PC-3 (cell line): ENCODE measurements at regions not wholly inside any gene's neighbourhood (a gene's known extent, or its start where the extent isn't known, plus 50 kb on each side); places are given as distances from the start of the nearest gene placed in this dataset.

Experiments used
- ATAC-seq: fragments of 200-7000 bp; cut with Tn5 transposase; 2 replicates; pipeline ENCODE4 v1.9.1; 2020; ENCODE audit warnings: mild to moderate bottlenecking, moderate library complexity
- BruUV-seq: library from RNA; stranded (reverse); fragments of 400-500 nt; replicated peaks from 2 replicates; lab custom pipeline; 2021; lab: Mats Ljungman, UMichigan
- CTCF ChIA-PET: fragments of 300-600 bp; sonication (Branson Sonifier 250); formaldehyde crosslinking; loops from one replicate; lab custom pipeline; 2022; ENCODE audit warnings: antibody characterized with exemption; lab: Charles Lee
- POLR2A ChIA-PET: fragments of 300-600 bp; sonication (Branson Sonifier 250); formaldehyde crosslinking; loops from one replicate; lab custom pipeline; 2022; ENCODE audit warnings: antibody characterized with exemption; ENCODE audit not compliant: unreplicated experiment; lab: Charles Lee
- DNase-seq: peaks from one replicate; pipeline ENCODE4 v3.0.0-alpha.2; 2015
- H2AFZ ChIP-seq: fragments of 300-600 bp; sonication (generic); 2 replicates; pipeline ENCODE4 v1.6.0; 2016; ENCODE audit warnings: antibody characterized with exemption, low read length
- H3F3A ChIP-seq: fragments of 300-600 bp; sonication (generic); one replicate; pipeline ENCODE4 v1.6.0; 2017; ENCODE audit warnings: antibody characterized with exemption, low read length, control low read depth, mild to moderate bottlenecking; ENCODE audit not compliant: unreplicated experiment
- H3K27ac ChIP-seq: fragments of 300-600 bp; sonication (generic); 2 replicates; pipeline ENCODE4 v1.5.1; 2016; ENCODE audit warnings: mild to moderate bottlenecking, low read length
- H3K27me3 ChIP-seq: fragments of 300-600 bp; sonication (generic); 2 replicates; pipeline ENCODE4 v1.6.1; 2016; ENCODE audit warnings: low read length, mixed read lengths
- H3K36me3 ChIP-seq: fragments of 300-600 bp; sonication (generic); 2 replicates; pipeline ENCODE4 v1.6.1; 2016; ENCODE audit warnings: low read depth, mixed run types, low read length, mixed read lengths
- H3K4me1 ChIP-seq: fragments of 300-600 bp; sonication (generic); 2 replicates; pipeline ENCODE4 v1.5.1; 2016; ENCODE audit warnings: low read length; ENCODE audit not compliant: insufficient read depth
- H3K4me2 ChIP-seq: fragments of 300-600 bp; sonication (generic); 2 replicates; pipeline ENCODE4 v1.6.0; 2016; ENCODE audit warnings: low read length
- H3K4me3 ChIP-seq: fragments of 300-600 bp; sonication (generic); 2 replicates; pipeline ENCODE4 v1.5.1; 2016; ENCODE audit warnings: mild to moderate bottlenecking, low read length, mixed read lengths
- H3K79me2 ChIP-seq: fragments of 300-600 bp; sonication (generic); 2 replicates; pipeline ENCODE4 v1.6.1; 2017; ENCODE audit warnings: low read length, mixed read lengths
- H3K9ac ChIP-seq: fragments of 300-600 bp; sonication (generic); 2 replicates; pipeline ENCODE4 v1.6.0; 2016; ENCODE audit warnings: mild to moderate bottlenecking, low read length
- H3K9me2 ChIP-seq: fragments of 300-600 bp; sonication (generic); replicated peaks from 2 replicates; pipeline ENCODE4 v1.6.1; 2016; ENCODE audit warnings: mixed run types, low read length, mixed read lengths
- H3K9me3 ChIP-seq: fragments of 300-600 bp; sonication (generic); 2 replicates; pipeline ENCODE4 v1.6.1; 2016; ENCODE audit warnings: low read length, mixed read lengths
- H4K20me1 ChIP-seq: fragments of 300-600 bp; sonication (generic); 2 replicates; pipeline ENCODE4 v1.6.1; 2016; ENCODE audit warnings: low read length, mixed read lengths
- CTCF ChIP-seq: fragments of 300-600 bp; sonication (generic); conservative IDR thresholded peaks from 2 replicates; pipeline ENCODE4 v1.5.1; 2017; ENCODE audit warnings: antibody characterized with exemption, low read depth, mild to moderate bottlenecking, low read length
- EZH2 ChIP-seq: fragments of 300-600 bp; sonication (generic); IDR thresholded peaks from one replicate; pipeline ENCODE4 v1.6.1; 2017; ENCODE audit warnings: antibody characterized with exemption, mild to moderate bottlenecking, low read length; ENCODE audit not compliant: unreplicated experiment
- EZH2phosphoT487 ChIP-seq: fragments of 300-600 bp; sonication (generic); IDR thresholded peaks from 2 replicates; pipeline ENCODE4 v1.6.1; 2018; ENCODE audit warnings: mild to moderate bottlenecking, antibody characterized with exemption, low read length, borderline replicate concordance
- intact Hi-C: fragments of 100-400 bp; cut with micrococcal nuclease; formaldehyde crosslinking; loops from 2 replicates; pipeline ENCODE4 v1.9.0; 2023

GRCh38 chr9:90064971-90065370 is 460.2 kb downstream of the GADD45G start:
- no TSS peak for BruUV-seq
- Histone ChIP-seq H3K9me2 (no peaks in the 10 kb centered on the region), H3K9ac (no peak overlapping the region), H2AFZ (no peak overlapping the region), H3K4me1 (no peaks in the 10 kb centered on the region), H3K4me3 (no peak overlapping the region), H3K27ac (no peak overlapping the region), H3K4me2 (no peak overlapping the region), H3K27me3 (no peaks in the 10 kb centered on the region), H3F3A (no peaks in the 10 kb centered on the region), H4K20me1 (no peaks in the 10 kb centered on the region), H3K9me3 (no peaks in the 10 kb centered on the region), H3K36me3 (no peaks in the 10 kb centered on the region), H3K79me2 (no peaks in the 10 kb centered on the region)
- TF ChIP-seq CTCF = no peak
- no peak for TF ChIP-seq EZH2
- TF ChIP-seq EZH2phosphoT487 = no peak
- DNase-seq (no peak), ATAC-seq (no peak)
- CTCF ChIA-PET = no interaction called here
- POLR2A ChIA-PET = no interaction called here
- intact Hi-C loops = no loop called here

- no peaks in the 10 kb centered on the region for H3K36me3 ChIP-seq
- no peak overlapping the region for H3K9ac ChIP-seq
- no peaks in the 10 kb centered on the region for H4K20me1 ChIP-seq
- H3K9me3 ChIP-seq = no peaks in the 10 kb centered on the region
- ChIA-PET CTCF (no interaction called here), POLR2A (no interaction called here)
- H3K79me2 ChIP-seq = no peaks in the 10 kb centered on the region
- no peak for TF ChIP-seq EZH2
- TF ChIP-seq EZH2phosphoT487 = no peak
- TF ChIP-seq CTCF = no peak
- intact Hi-C loops = no loop called here
- H3K4me2 ChIP-seq = no peak overlapping the region
- H3K4me1 ChIP-seq = no peaks in the 10 kb centered on the region
- ATAC-seq (no peak), DNase-seq (no peak)
- H3K4me3 ChIP-seq = no peak overlapping the region
- no peak overlapping the region for H2AFZ ChIP-seq
- H3F3A ChIP-seq = no peaks in the 10 kb centered on the region
- H3K27me3 ChIP-seq = no peaks in the 10 kb centered on the region
- no TSS peak for BruUV-seq
- H3K9me2 ChIP-seq = no peaks in the 10 kb centered on the region
- H3K27ac ChIP-seq = no peak overlapping the region
These were observed 461.0 kb downstream of the GADD45G start for GRCh38 chr9:90065851-90066250.

GRCh38 chr9:90069085-90069484 is 464.3 kb downstream of the GADD45G start:
- Histone ChIP-seq H3K9me2 (no peaks in the 10 kb centered on the region), H3K27me3 (no peaks in the 10 kb centered on the region), H2AFZ (no peak overlapping the region), H3F3A (no peaks in the 10 kb centered on the region), H3K9ac (no peak overlapping the region), H3K9me3 (no peaks in the 10 kb centered on the region), H3K79me2 (no peaks in the 10 kb centered on the region), H3K4me2 (no peak overlapping the region), H4K20me1 (no peaks in the 10 kb centered on the region), H3K36me3 (no peaks in the 10 kb centered on the region), H3K4me1 (no peaks in the 10 kb centered on the region), H3K4me3 (no peak overlapping the region), H3K27ac (no peak overlapping the region)
- ATAC-seq (no peak), DNase-seq (no peak)
- intact Hi-C loops = no loop called here
- CTCF ChIA-PET = no interaction called here
- no TSS peak for BruUV-seq
- POLR2A ChIA-PET = no interaction called here
- TF ChIP-seq EZH2phosphoT487 (no peak), EZH2 (no peak), CTCF (no peak)
